ENCODE measurements at regions not wholly inside any gene's neighbourhood (a gene's known extent, or its start where the extent isn't known, plus 50 kb on each side); places are given as distances from the start of the nearest gene placed in this dataset.

DNA sequence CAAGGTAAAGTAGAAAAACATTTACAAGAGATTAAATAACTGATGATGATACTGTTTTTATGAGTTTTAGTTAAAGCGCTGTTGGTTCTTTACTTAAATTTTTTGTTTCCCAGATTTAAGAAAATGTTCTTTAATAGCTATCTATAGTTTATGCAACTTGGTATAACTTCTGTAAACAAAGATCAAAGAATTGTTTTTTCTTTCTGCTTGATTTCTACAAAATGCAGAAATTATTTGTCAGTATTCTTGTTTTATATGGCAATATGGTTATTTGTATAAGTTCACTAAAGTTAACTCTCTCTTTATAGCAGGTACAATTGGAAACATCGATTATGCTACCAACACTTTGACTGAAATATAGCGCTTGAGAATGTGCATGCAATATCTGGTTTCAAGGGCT, 2465.1 kb upstream of the PCDH20 start:
- TF ChIP-seq, protein P1, sequence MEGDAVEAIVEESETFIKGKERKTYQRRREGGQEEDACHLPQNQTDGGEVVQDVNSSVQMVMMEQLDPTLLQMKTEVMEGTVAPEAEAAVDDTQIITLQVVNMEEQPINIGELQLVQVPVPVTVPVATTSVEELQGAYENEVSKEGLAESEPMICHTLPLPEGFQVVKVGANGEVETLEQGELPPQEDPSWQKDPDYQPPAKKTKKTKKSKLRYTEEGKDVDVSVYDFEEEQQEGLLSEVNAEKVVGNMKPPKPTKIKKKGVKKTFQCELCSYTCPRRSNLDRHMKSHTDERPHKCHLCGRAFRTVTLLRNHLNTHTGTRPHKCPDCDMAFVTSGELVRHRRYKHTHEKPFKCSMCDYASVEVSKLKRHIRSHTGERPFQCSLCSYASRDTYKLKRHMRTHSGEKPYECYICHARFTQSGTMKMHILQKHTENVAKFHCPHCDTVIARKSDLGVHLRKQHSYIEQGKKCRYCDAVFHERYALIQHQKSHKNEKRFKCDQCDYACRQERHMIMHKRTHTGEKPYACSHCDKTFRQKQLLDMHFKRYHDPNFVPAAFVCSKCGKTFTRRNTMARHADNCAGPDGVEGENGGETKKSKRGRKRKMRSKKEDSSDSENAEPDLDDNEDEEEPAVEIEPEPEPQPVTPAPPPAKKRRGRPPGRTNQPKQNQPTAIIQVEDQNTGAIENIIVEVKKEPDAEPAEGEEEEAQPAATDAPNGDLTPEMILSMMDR (conservative IDR thresholded peaks at IDR 0.05; ENCODE audit: low read depth, low read length): no peak
- no peak for TF ChIP-seq SMC3 (IDR thresholded peaks at IDR 0.05; ENCODE audit: low read depth, low read length)
- TF ChIP-seq BHLHE40 (IDR thresholded peaks at IDR 0.05; ENCODE audit: low read depth, low read length): no peak
- no peak for TF ChIP-seq POLR2A (IDR thresholded peaks at IDR 0.05; ENCODE audit: low read depth, low read length)
- TF ChIP-seq RFX5 (IDR thresholded peaks at IDR 0.05; ENCODE audit: low read depth, low read length): no peak
- TF ChIP-seq MXI1 (IDR thresholded peaks at IDR 0.05; ENCODE audit: borderline replicate concordance, low read depth, low read length): no peak
- TF ChIP-seq, protein P2, sequence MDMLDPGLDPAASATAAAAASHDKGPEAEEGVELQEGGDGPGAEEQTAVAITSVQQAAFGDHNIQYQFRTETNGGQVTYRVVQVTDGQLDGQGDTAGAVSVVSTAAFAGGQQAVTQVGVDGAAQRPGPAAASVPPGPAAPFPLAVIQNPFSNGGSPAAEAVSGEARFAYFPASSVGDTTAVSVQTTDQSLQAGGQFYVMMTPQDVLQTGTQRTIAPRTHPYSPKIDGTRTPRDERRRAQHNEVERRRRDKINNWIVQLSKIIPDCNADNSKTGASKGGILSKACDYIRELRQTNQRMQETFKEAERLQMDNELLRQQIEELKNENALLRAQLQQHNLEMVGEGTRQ (IDR thresholded peaks at IDR 0.05; ENCODE audit: low read depth, low read length): no peak
- TF ChIP-seq MAZ (IDR thresholded peaks at IDR 0.05; ENCODE audit: borderline replicate concordance, low read depth, low read length): no peak
- no peak for TF ChIP-seq CEBPB (IDR thresholded peaks at IDR 0.05; ENCODE audit: low read depth, low read length)
